HEK293T (cell line): ENCODE measurements at regions not wholly inside any gene's neighbourhood (a gene's known extent, or its start where the extent isn't known, plus 50 kb on each side); places are given as distances from the start of the nearest gene placed in this dataset.

Source experiments
- ARNT ChIP-seq: fragments of 450-650 bp; IDR thresholded peaks from 2 replicates; pipeline ENCODE4 v1.6.1; 2017; ENCODE audit warnings: mild to moderate bottlenecking
- FOXK2 ChIP-seq: fragments of 450-650 bp; IDR thresholded peaks from 2 replicates; pipeline ENCODE4 v1.6.1; 2016; ENCODE audit warnings: mild to moderate bottlenecking
- FOXM1 ChIP-seq: fragments of 450-650 bp; IDR thresholded peaks from 2 replicates; pipeline ENCODE4 v1.6.1; 2017; ENCODE audit warnings: mild to moderate bottlenecking, borderline replicate concordance
- ZNF384 ChIP-seq: fragments of 450-650 bp; IDR thresholded peaks from 2 replicates; pipeline ENCODE4 v1.6.1; 2016

DNA sequence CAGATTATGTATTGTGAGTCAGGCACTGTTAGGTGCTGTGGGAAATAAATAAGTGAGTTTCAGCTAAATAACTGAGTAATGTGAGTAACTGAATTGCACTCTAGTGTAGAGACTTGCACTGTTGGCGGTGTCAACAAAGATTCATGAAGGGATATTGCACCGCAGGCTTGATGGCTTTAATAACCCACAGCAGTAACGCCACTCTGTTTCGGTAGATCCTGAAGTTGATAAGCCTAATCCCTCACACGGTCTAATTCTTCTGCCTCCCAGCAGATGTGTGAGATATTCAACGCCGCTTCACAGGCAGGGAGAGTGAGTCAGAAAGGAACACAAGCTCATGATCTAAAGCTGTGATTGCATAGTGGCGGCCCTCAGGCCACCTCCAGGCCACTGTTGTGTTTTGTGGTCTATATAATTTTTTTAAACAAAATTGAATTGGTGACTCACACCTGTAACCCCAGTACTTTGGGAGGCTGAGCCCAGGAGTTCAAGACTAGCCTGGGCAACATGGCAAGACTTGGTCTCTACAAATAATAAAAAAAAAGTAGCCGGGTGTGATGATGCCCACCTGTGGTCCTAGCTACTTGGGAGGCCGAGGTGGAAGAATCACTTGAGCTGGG is 94.3 kb downstream of the LIPG start:
- TF ChIP-seq ARNT: no peak
- no peak for TF ChIP-seq FOXM1
- no peak for TF ChIP-seq ZNF384
- no peak for TF ChIP-seq FOXK2
